ENCODE measurements at regions not wholly inside any gene's neighbourhood (a gene's known extent, or its start where the extent isn't known, plus 50 kb on each side); places are given as distances from the start of the nearest gene placed in this dataset.

DNA sequence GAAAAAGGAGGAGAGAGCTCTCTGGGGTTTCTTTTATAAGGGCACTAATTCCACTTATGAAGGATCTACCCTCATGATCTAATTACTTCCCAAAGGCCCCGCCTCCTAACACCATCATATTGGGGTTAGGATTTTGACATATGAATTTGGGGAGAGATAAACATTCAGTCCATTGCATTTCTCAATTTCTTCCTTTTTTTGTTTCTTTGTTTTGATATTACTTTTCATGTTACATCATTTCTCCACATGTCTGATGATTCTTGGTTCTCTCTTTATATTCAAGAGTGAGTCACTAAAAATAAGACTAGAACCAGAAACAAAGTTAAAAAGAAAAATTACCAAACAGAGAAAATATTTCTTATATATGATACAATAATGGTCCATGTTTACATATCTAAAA, 63.2 kb upstream of the DUSP10 start:
- Histone ChIP-seq H3K9me3 (ENCODE audit: control insufficient read depth, low read depth, low read length) (no peaks in the 10 kb centered on the region), H3K18ac (ENCODE audit: insufficient read length, low read depth, low read length) (no peak overlapping the region), H4K91ac (ENCODE audit: insufficient read length, low read depth, low read length) (no peak overlapping the region), H3K27me3 (ENCODE audit: insufficient read depth, low read length) (no peaks in the 10 kb centered on the region), H2BK120ac (ENCODE audit: low read depth, low read length, poor library complexity, severe bottlenecking) (no peak overlapping the region), H2BK15ac (ENCODE audit: low read depth, low read length) (no peak overlapping the region), H3K79me1 (ENCODE audit: insufficient read depth, low read depth, low read length, poor library complexity, severe bottlenecking) (no peaks in the 10 kb centered on the region), H3K79me2 (ENCODE audit: insufficient read depth, low read length) (no peaks in the 10 kb centered on the region), H4K20me1 (ENCODE audit: control insufficient read depth, insufficient read depth, insufficient read length) (no peaks in the 10 kb centered on the region), H3K23me2 (ENCODE audit: insufficient read length, low read depth, low read length, poor library complexity, severe bottlenecking) (no peaks in the 10 kb centered on the region), H3K4me1 (ENCODE audit: insufficient read depth, low read length) (no peaks in the 10 kb centered on the region), H3K4me2 (ENCODE audit: insufficient read depth, insufficient read length, low read length) (no peak overlapping the region), H4K5ac (ENCODE audit: insufficient read length, low read depth, low read length) (no peak overlapping the region), H3T11ph (ENCODE audit: low read length) (no peak overlapping the region), H2BK20ac (ENCODE audit: low read depth, low read length, poor library complexity, severe bottlenecking) (no peak overlapping the region), H3K56ac (ENCODE audit: insufficient read length, low read depth, low read length) (no peak overlapping the region), H2BK12ac (ENCODE audit: insufficient read length, low read depth, low read length) (no peak overlapping the region), H2AFZ (ENCODE audit: low read length) (no peak overlapping the region), H3K4ac (ENCODE audit: low read depth, low read length) (no peak overlapping the region), H3K9ac (ENCODE audit: extremely low read depth, insufficient read length, low read length) (no peak overlapping the region), H2BK5ac (ENCODE audit: insufficient read length, low read length) (no peak overlapping the region), H3K23ac (ENCODE audit: insufficient read length, low read depth, low read length) (no peak overlapping the region), H3K14ac (ENCODE audit: insufficient read depth, low read length) (no peak overlapping the region), H4K8ac (replicated peaks; ENCODE audit: insufficient read length, low read depth, low read length) (no peak overlapping the region), H3K27ac (ENCODE audit: insufficient read length, low read depth, low read length) (no peak overlapping the region), H2AK5ac (ENCODE audit: insufficient read length, low read length) (no peak overlapping the region)
- DNase-seq: no peak
- WGBS (ENCODE audit: extremely low coverage, insufficient read length, low lambda C conversion rate): no CpG with 5 or more reads among the region's 1 CpG
- Mint-ChIP-seq H3K27ac (no peak overlapping the region), H3K27me3 (ENCODE audit: low read depth) (no peaks in the 10 kb centered on the region), H3K36me3 (ENCODE audit: insufficient read depth in 1 of 3, low read depth in 3 of 3) (no peaks in the 10 kb centered on the region), H3K4me1 (peaks cover 8 to 13% of the 10 kb centered on the region in 2 experiments), H3K9me3 (no peaks in the 10 kb centered on the region), H3K4me3 (no peak overlapping the region)
- TF ChIP-seq, protein P1, sequence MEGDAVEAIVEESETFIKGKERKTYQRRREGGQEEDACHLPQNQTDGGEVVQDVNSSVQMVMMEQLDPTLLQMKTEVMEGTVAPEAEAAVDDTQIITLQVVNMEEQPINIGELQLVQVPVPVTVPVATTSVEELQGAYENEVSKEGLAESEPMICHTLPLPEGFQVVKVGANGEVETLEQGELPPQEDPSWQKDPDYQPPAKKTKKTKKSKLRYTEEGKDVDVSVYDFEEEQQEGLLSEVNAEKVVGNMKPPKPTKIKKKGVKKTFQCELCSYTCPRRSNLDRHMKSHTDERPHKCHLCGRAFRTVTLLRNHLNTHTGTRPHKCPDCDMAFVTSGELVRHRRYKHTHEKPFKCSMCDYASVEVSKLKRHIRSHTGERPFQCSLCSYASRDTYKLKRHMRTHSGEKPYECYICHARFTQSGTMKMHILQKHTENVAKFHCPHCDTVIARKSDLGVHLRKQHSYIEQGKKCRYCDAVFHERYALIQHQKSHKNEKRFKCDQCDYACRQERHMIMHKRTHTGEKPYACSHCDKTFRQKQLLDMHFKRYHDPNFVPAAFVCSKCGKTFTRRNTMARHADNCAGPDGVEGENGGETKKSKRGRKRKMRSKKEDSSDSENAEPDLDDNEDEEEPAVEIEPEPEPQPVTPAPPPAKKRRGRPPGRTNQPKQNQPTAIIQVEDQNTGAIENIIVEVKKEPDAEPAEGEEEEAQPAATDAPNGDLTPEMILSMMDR (conservative IDR thresholded peaks at IDR 0.05): no peak
